Progenitor cell of endocrine pancreas (in vitro differentiated cells): ENCODE measurements at regions not wholly inside any gene's neighbourhood (a gene's known extent, or its start where the extent isn't known, plus 50 kb on each side); places are given as distances from the start of the nearest gene placed in this dataset.

ENCODE experiments used
- DNase-seq: peaks from one replicate; pipeline ENCODE4 v3.0.0; 2021; ENCODE audit warnings: low spot score; ENCODE audit not compliant: unreplicated experiment
- H3K27ac Mint-ChIP-seq: 2 replicates; pipeline ENCODE4 v1.8.0; 2021; ENCODE audit warnings: mild to moderate bottlenecking, moderate library complexity, mixed read lengths
- H3K27me3 Mint-ChIP-seq: 2 replicates; pipeline ENCODE4 v1.8.0; 2021; ENCODE audit warnings: mixed read lengths
- H3K36me3 Mint-ChIP-seq: 2 replicates; pipeline ENCODE4 v1.8.0; 2022; ENCODE audit warnings: mixed read lengths; ENCODE audit not compliant: insufficient read depth
- H3K4me1 Mint-ChIP-seq: 2 replicates; pipeline ENCODE4 v1.8.0; 2021; ENCODE audit warnings: low read depth, mixed read lengths
- H3K4me3 Mint-ChIP-seq: 2 replicates; pipeline ENCODE4 v1.8.0; 2021; ENCODE audit warnings: low read depth, mild to moderate bottlenecking, moderate library complexity, mixed read lengths
- H3K9me3 Mint-ChIP-seq: 2 replicates; pipeline ENCODE4 v1.8.0; 2021; ENCODE audit warnings: low read depth, mixed read lengths
- TF ChIP-seq, protein P1 (sequence below): fragments of 200-600 bp; sonication (generic); IDR thresholded peaks from one replicate; pipeline ENCODE4 v1.5.0; 2021; ENCODE audit warnings: antibody characterized with exemption, mild to moderate bottlenecking; ENCODE audit not compliant: unreplicated experiment

DNA sequence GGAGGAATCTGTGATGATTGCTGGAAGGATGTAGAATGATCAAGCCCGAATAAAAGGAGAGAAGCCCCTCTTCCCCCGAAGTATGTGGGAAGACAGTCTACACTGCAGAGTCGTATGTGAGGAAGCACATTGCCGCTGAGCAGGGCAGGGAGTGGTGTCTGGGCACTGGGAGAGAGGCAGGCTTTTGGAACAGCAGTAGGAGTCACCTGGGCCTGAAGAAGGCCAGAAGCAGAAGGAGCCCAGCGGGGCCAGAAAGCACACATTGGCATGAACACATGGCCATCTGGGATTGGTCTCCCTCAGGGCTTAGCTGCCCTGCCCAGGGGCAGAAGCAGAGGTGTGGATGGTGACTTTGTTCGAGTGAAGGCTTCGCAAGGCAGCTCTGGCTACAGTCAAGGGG lies 162.8 kb downstream of the ERCC6L2 start:
- peaks cover 43% of the 10 kb centered on the region for H3K27me3 Mint-ChIP-seq
- TF ChIP-seq, protein P1, sequence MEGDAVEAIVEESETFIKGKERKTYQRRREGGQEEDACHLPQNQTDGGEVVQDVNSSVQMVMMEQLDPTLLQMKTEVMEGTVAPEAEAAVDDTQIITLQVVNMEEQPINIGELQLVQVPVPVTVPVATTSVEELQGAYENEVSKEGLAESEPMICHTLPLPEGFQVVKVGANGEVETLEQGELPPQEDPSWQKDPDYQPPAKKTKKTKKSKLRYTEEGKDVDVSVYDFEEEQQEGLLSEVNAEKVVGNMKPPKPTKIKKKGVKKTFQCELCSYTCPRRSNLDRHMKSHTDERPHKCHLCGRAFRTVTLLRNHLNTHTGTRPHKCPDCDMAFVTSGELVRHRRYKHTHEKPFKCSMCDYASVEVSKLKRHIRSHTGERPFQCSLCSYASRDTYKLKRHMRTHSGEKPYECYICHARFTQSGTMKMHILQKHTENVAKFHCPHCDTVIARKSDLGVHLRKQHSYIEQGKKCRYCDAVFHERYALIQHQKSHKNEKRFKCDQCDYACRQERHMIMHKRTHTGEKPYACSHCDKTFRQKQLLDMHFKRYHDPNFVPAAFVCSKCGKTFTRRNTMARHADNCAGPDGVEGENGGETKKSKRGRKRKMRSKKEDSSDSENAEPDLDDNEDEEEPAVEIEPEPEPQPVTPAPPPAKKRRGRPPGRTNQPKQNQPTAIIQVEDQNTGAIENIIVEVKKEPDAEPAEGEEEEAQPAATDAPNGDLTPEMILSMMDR: no peak
- no peak overlapping the region for H3K4me3 Mint-ChIP-seq
- H3K27ac Mint-ChIP-seq: no peak overlapping the region
- DNase-seq: no peak
- H3K9me3 Mint-ChIP-seq: peaks cover 20% of the 10 kb centered on the region
- peaks cover 24% of the 10 kb centered on the region for H3K4me1 Mint-ChIP-seq
- H3K36me3 Mint-ChIP-seq: peaks cover 2% of the 10 kb centered on the region

DNA sequence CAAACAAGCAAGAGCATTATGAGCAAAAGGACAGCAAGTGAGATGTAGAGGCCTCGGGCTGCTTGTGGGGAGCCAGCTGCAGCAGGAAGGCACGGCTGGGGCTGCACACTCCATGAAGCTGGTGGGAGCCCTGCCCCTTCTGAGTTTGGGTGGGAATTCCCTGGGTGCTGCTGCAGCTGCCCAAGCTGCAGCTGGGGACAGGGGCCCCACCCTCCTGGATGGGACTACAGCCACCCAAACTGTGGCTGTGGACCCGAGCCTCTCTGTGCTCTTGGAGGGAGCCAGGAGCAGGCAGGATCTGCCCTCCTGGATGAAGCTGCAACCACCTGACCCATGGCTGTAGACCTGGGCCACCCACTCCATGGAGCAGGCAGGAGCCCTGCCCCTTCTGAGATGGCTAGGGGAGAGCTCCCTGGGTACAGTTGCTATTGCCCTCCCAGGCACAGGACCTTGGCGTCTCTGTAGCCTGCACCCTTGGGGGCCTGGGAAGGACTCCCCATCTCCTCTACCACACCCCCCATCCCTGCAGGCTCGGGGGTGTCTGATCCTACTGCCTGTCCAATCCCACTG lies 159.1 kb downstream of the ERCC6L2 start:
- TF ChIP-seq, protein P1: no peak
- H3K4me1 Mint-ChIP-seq: peaks cover 4% of the 10 kb centered on the region
- H3K9me3 Mint-ChIP-seq: peaks cover 20% of the 10 kb centered on the region
- no peak overlapping the region for H3K27ac Mint-ChIP-seq
- H3K36me3 Mint-ChIP-seq: peaks cover 2% of the 10 kb centered on the region
- DNase-seq: no peak
- peaks cover 52% of the 10 kb centered on the region for H3K27me3 Mint-ChIP-seq
- no peak overlapping the region for H3K4me3 Mint-ChIP-seq

DNA sequence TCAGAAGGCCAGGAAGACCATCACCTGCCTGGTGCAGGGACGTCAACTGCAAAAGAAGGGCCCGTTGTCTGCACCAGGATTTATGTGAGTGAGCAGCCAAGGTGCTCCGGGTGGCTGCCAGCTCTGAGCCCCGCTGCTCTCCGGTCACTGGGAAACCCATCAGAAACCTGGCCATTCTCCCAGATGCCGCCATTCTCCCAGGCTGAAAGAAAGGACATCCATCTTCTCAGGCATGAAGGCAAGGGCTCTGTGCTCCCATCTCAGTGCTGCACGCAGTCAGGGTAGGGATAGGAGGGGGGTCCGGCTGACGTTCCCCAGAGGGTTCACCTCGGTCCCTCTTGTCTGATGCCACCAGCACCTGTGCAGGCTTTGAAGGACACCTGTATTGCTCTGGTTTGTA lies 158.4 kb downstream of the ERCC6L2 start:
- Mint-ChIP-seq H3K27me3 (peaks cover 53% of the 10 kb centered on the region), H3K36me3 (peaks cover 2% of the 10 kb centered on the region), H3K4me3 (no peak overlapping the region), H3K27ac (no peak overlapping the region), H3K4me1 (no peaks in the 10 kb centered on the region), H3K9me3 (peaks cover 20% of the 10 kb centered on the region)
- TF ChIP-seq, protein P1: no peak
- DNase-seq: no peak

DNA sequence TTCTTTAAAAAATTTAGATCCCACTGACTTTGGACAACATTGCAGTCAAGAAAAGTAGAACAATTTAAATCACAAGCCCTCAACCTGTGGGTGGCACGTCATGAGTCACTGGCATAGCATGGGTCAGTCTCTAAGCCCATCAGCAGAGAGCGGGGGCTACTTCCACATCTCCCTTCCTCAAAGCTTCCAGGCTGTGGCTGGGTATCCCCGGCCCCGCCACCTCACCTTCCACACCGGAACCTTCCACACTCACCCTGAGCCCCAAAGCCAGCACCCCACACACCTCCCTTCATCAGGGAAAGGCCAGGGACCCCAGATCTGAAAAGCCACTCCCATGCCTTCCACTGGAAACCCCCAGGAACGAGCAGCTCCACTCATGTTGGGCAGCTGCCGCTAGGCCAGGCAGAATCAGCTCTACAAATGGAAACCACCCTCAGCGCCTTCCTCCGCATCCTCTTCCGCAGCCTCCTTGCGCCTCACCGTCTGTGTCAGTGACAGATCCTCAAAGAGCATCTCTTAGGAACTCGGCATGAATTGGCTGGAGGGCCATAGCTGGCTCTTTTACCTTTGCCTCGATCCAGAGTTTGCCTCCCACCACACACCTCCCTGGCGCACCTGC lies 156.5 kb downstream of the ERCC6L2 start:
- TF ChIP-seq, protein P1: no peak
- Mint-ChIP-seq H3K27ac (no peak overlapping the region), H3K4me3 (no peak overlapping the region), H3K9me3 (peaks cover 7% of the 10 kb centered on the region), H3K27me3 (peaks cover 50% of the 10 kb centered on the region), H3K4me1 (peaks cover 4% of the 10 kb centered on the region), H3K36me3 (no peaks in the 10 kb centered on the region)
- DNase-seq: no peak

DNA sequence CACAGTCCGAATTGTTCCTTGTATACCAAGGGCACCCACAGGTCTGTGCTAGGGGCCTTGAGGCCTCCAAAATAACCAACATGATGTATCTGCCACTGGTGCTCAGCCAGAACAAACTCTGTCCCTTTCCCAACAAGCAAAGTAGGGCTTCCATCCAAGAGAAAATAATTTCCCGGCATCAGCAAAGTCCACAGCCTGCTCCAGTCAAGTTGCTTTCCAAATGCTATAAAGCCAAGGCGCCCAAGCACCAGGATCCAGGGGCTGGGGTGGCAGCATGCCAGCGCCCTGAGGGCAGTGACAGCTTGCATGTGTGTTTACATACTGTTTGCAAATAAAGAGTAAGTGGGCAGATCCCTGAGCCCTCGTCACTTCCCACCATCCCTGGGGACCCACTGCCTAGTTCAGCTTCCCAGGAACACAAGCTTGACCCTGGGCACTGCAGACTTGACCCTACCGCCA lies 155.9 kb downstream of the ERCC6L2 start:
- TF ChIP-seq, protein P1: no peak
- no peak for DNase-seq
- H3K4me3 Mint-ChIP-seq: no peak overlapping the region
- peaks cover 7% of the 10 kb centered on the region for H3K9me3 Mint-ChIP-seq
- H3K27ac Mint-ChIP-seq: no peak overlapping the region
- peaks cover 6% of the 10 kb centered on the region for H3K4me1 Mint-ChIP-seq
- H3K36me3 Mint-ChIP-seq: no peaks in the 10 kb centered on the region
- peaks cover 56% of the 10 kb centered on the region for H3K27me3 Mint-ChIP-seq
